GM23338 (cell line): ENCODE measurements at regions not wholly inside any gene's neighbourhood (a gene's known extent, or its start where the extent isn't known, plus 50 kb on each side); places are given as distances from the start of the nearest gene placed in this dataset.

ENCODE experiments used
- ATAC-seq: fragments of 200-7000 bp; cut with Tn5 transposase; 3 replicates; pipeline ENCODE4 v1.9.1; 2020
- DNase-seq: peaks from one replicate; pipeline ENCODE4 v3.0.0-alpha.2; 2015; ENCODE audit warnings: low spot score
- H2AFZ ChIP-seq: fragments of 200-600 bp; sonication (generic); 2 replicates; pipeline ENCODE4 v1.8.0; 2016; ENCODE audit warnings: antibody characterized with exemption, mild to moderate bottlenecking, moderate library complexity
- H3F3A ChIP-seq: fragments of 200-600 bp; sonication (generic); replicated peaks from 2 replicates; pipeline ENCODE4 v1.8.0; 2017; ENCODE audit warnings: antibody characterized with exemption, mixed run types, low read depth
- H3K27ac ChIP-seq: fragments of 200-600 bp; sonication (generic); 2 replicates; pipeline ENCODE4 v1.6.1; 2016; ENCODE audit warnings: low read depth
- H3K27me3 ChIP-seq: fragments of 200-600 bp; sonication (generic); 2 replicates; pipeline ENCODE4 v1.8.0; 2016; ENCODE audit warnings: mild to moderate bottlenecking, mixed run types, moderate library complexity; ENCODE audit not compliant: insufficient read depth
- H3K36me3 ChIP-seq: fragments of 200-600 bp; sonication (generic); 2 replicates; pipeline ENCODE4 v1.8.0; 2016; ENCODE audit warnings: mild to moderate bottlenecking; ENCODE audit not compliant: insufficient read depth
- H3K4me1 ChIP-seq: fragments of 200-600 bp; sonication (generic); 2 replicates; pipeline ENCODE4 v1.8.0; 2016; ENCODE audit warnings: mild to moderate bottlenecking, moderate library complexity; ENCODE audit not compliant: insufficient read depth
- H3K4me2 ChIP-seq: fragments of 200-600 bp; sonication (generic); 2 replicates; pipeline ENCODE4 v1.7.1; 2017; ENCODE audit warnings: mixed run types
- H3K4me3 ChIP-seq: fragments of 200-600 bp; sonication (generic); 2 replicates; pipeline ENCODE4 v1.6.1; 2016; ENCODE audit warnings: mixed run types
- H3K79me2 ChIP-seq: fragments of 200-600 bp; sonication (generic); replicated peaks from 2 replicates; pipeline ENCODE4 v1.8.0; 2017; ENCODE audit warnings: mild to moderate bottlenecking; ENCODE audit not compliant: insufficient read depth
- H3K9me2 ChIP-seq: fragments of 200-600 bp; sonication (generic); 2 replicates; pipeline ENCODE4 v1.8.0; 2017; ENCODE audit not compliant: insufficient read depth
- H4K20me1 ChIP-seq: fragments of 200-600 bp; sonication (generic); replicated peaks from 2 replicates; pipeline ENCODE4 v1.8.0; 2017; ENCODE audit warnings: mild to moderate bottlenecking; ENCODE audit not compliant: insufficient read depth
- H3K27ac Mint-ChIP-seq: 2 replicates; pipeline ENCODE4 v1.8.0; 2020; ENCODE audit warnings: inconsistent platforms, mild to moderate bottlenecking, moderate library complexity, mixed read lengths
- H3K27me3 Mint-ChIP-seq: 3 replicates; pipeline ENCODE4 v1.8.0; 2022; ENCODE audit warnings: low read depth, mild to moderate bottlenecking, moderate library complexity, mixed read lengths, inconsistent platforms; ENCODE audit not compliant: insufficient read depth, poor library complexity
- H3K36me3 Mint-ChIP-seq: 3 replicates; pipeline ENCODE4 v1.8.0; 2021; ENCODE audit warnings: low read depth, mild to moderate bottlenecking, inconsistent platforms, moderate library complexity, mixed read lengths
- H3K4me1 Mint-ChIP-seq: 3 replicates; pipeline ENCODE4 v1.8.0; 2020; ENCODE audit warnings: mild to moderate bottlenecking, inconsistent platforms, mixed read lengths
- H3K4me3 Mint-ChIP-seq: 3 replicates; pipeline ENCODE4 v1.8.0; 2021; ENCODE audit warnings: moderate library complexity, mild to moderate bottlenecking, inconsistent platforms, mixed read lengths
- H3K9me3 Mint-ChIP-seq: 3 replicates; pipeline ENCODE4 v1.8.0; 2020; ENCODE audit warnings: moderate library complexity, mild to moderate bottlenecking, inconsistent platforms, mixed read lengths
- CREB1 ChIP-seq: fragments of 250-450 bp; sonication (Bioruptor Pico); IDR thresholded peaks from 2 replicates; pipeline ENCODE4 v1.5.0; 2020; ENCODE audit warnings: low read depth, mild to moderate bottlenecking, moderate library complexity
- EZH2 ChIP-seq: fragments of 200-600 bp; sonication (generic); IDR thresholded peaks from one replicate; pipeline ENCODE4 v1.8.0; 2017; ENCODE audit warnings: antibody characterized with exemption, mild to moderate bottlenecking, low read depth; ENCODE audit not compliant: unreplicated experiment
- EZH2phosphoT487 ChIP-seq: fragments of 200-600 bp; sonication (generic); IDR thresholded peaks from one replicate; pipeline ENCODE4 v1.8.1; 2018; ENCODE audit warnings: antibody characterized with exemption; ENCODE audit not compliant: unreplicated experiment
- POLR2AphosphoS5 ChIP-seq: IDR thresholded peaks from 2 replicates; pipeline ENCODE4 v1.6.1; 2016; ENCODE audit warnings: antibody characterized with exemption, low read depth
- REST ChIP-seq: IDR thresholded peaks from one replicate; pipeline ENCODE4 v1.6.1; 2018; ENCODE audit warnings: antibody characterized with exemption; ENCODE audit not compliant: unreplicated experiment
- STAT1 ChIP-seq: IDR thresholded peaks from one replicate; pipeline ENCODE4 v1.6.1; 2016; ENCODE audit warnings: antibody characterized with exemption; ENCODE audit not compliant: unreplicated experiment
- ZNF114 ChIP-seq: fragments of 250-450 bp; sonication (Bioruptor Pico); IDR thresholded peaks from 2 replicates; pipeline ENCODE4 v1.5.0; 2020; ENCODE audit warnings: mild to moderate bottlenecking, moderate library complexity
- ZNF331 ChIP-seq: fragments of 250-450 bp; sonication (Bioruptor Pico); IDR thresholded peaks from 2 replicates; pipeline ENCODE4 v1.5.0; 2020; ENCODE audit warnings: low read depth, mild to moderate bottlenecking, moderate library complexity
- ZNF462 ChIP-seq: fragments of 250-450 bp; sonication (Bioruptor Pico); IDR thresholded peaks from 2 replicates; pipeline ENCODE4 v1.5.0; 2020; ENCODE audit warnings: mild to moderate bottlenecking, moderate library complexity
- TF ChIP-seq, protein P1 (sequence below): IDR thresholded peaks from 2 replicates; pipeline ENCODE4 v1.6.1; 2016; ENCODE audit warnings: antibody characterized with exemption

GRCh38 chr10:3926258-3926657, 141.2 kb upstream of the KLF6 start:
- peaks cover 4% of the 10 kb centered on the region; the same call in 2 of the 3 replicates for H3K4me1 Mint-ChIP-seq
- no peaks in the 10 kb centered on the region for H3F3A ChIP-seq
- H3K4me3 Mint-ChIP-seq, result no peak overlapping the region
- ATAC-seq (no peak), DNase-seq (no peak)
- 0 out of 2 replicates have a peak overlapping the region, but pooled peaks have one; percentile 56 for H2AFZ ChIP-seq
- no peaks in the 10 kb centered on the region for H3K27me3 ChIP-seq
- TF ChIP-seq ZNF331 (no peak), STAT1 (no peak), ZNF114 (no peak), REST (no peak), ZNF462 (CRISPR knock-in tag) (no peak), EZH2 (no peak), CREB1 (no peak), POLR2AphosphoS5 (no peak), EZH2phosphoT487 (no peak)
- TF ChIP-seq, protein P1, sequence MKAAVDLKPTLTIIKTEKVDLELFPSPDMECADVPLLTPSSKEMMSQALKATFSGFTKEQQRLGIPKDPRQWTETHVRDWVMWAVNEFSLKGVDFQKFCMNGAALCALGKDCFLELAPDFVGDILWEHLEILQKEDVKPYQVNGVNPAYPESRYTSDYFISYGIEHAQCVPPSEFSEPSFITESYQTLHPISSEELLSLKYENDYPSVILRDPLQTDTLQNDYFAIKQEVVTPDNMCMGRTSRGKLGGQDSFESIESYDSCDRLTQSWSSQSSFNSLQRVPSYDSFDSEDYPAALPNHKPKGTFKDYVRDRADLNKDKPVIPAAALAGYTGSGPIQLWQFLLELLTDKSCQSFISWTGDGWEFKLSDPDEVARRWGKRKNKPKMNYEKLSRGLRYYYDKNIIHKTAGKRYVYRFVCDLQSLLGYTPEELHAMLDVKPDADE, result no peak
- no peaks in the 10 kb centered on the region for H3K4me1 ChIP-seq
- no peaks in the 10 kb centered on the region for H3K79me2 ChIP-seq
- H3K9me3 Mint-ChIP-seq, result no peaks in the 10 kb centered on the region; the same call in 2 of the 3 replicates
- no peaks in the 10 kb centered on the region for H3K36me3 ChIP-seq
- no peaks in the 10 kb centered on the region for H3K36me3 Mint-ChIP-seq
- H4K20me1 ChIP-seq, result no peaks in the 10 kb centered on the region
- no peak overlapping the region for H3K4me2 ChIP-seq
- H3K9me2 ChIP-seq, result no peaks in the 10 kb centered on the region
- H3K27me3 Mint-ChIP-seq, result peaks cover 2% of the 10 kb centered on the region
- no peak overlapping the region for H3K27ac ChIP-seq
- H3K27ac Mint-ChIP-seq, result no peak overlapping the region
- H3K4me3 ChIP-seq, result no peak overlapping the region
